Stomach (tissue), 8 donors: ENCODE measurements at regions not wholly inside any gene's neighbourhood (a gene's known extent, or its start where the extent isn't known, plus 50 kb on each side); places are given as distances from the start of the nearest gene placed in this dataset.

Experiments
- DNase-seq, 2 donors: peaks; one replicate each; pipeline versions ENCODE4 v3.0.0 to v3.0.0-alpha.2; 2013 to 2019
- H3K27ac ChIP-seq, 5 donors: fragments of 200-600 bp in 4 of 5; sonication (generic) in 4 of 5; one replicate each; pipeline ENCODE4 v1.5.1; 2013 to 2019; ENCODE audit warnings: mild to moderate bottlenecking in 1 of 5, moderate library complexity in 1 of 5
- H3K27me3 ChIP-seq, 3 donors: fragments of 200-600 bp; sonication (generic); one replicate each; pipeline ENCODE4 v1.5.1; 2017 to 2019; ENCODE audit warnings: mixed run types in 1 of 3
- H3K36me3 ChIP-seq, 4 donors: fragments of 200-600 bp; sonication (generic); 1 replicate in 3 of 4; 2 replicates in 1 of 4; pipeline ENCODE4 v1.5.1; 2016 to 2019
- H3K4me1 ChIP-seq, 4 donors: fragments of 200-600 bp; sonication (generic); one replicate each; pipeline ENCODE4 v1.5.1; 2016 to 2019
- H3K4me3 ChIP-seq, 4 donors: fragments of 200-600 bp; sonication (generic) in 3 of 4; one replicate each; pipeline ENCODE4 v1.5.1; 2016 to 2019; ENCODE audit warnings: mild to moderate bottlenecking in 1 of 4
- H3K9me3 ChIP-seq, 4 donors: fragments of 200-600 bp; sonication (generic); one replicate each; pipeline ENCODE4 v1.5.1; 2016 to 2019
- EP300 ChIP-seq: sonication (generic); formaldehyde crosslinking; IDR thresholded peaks from one replicate; pipeline ENCODE4 v1.6.1; 2017; ENCODE audit warnings: antibody characterized with exemption
- POLR2A ChIP-seq, 4 donors: fragments of 450-650 bp; IDR thresholded peaks; one replicate each; pipeline ENCODE4 v1.6.1; 2016; ENCODE audit warnings: antibody characterized with exemption in 4 of 4, control low read depth in 2 of 4, mild to moderate bottlenecking in 1 of 4, moderate library complexity in 1 of 4
- POLR2AphosphoS5 ChIP-seq, 3 donors: sonication (generic); formaldehyde crosslinking; IDR thresholded peaks; one replicate each; pipeline ENCODE4 v1.6.1; 2016; ENCODE audit warnings: antibody characterized with exemption in 3 of 3
- WGBS, 5 donors: extraction: QIAGEN DNeasy Blood & Tissue Kit in 3 of 5; methylation state at CpG; one replicate each; pipeline versions ENCODE4 v1.1.5 to v1.1.7; 2013 to 2018; 5-methylcytosine and 5-hydroxymethylcytosine counted together
- intact Hi-C: fragments of 100-400 bp; cut with DNase I; formaldehyde crosslinking; loops from one replicate; pipeline ENCODE4 v1.15.1; 2023; ENCODE audit warnings: low total_unique reads
- TF ChIP-seq, protein P1 (sequence below), 7 experiments: fragments of 450-650 bp in 4 of 7; fragments of 200-600 bp in 3 of 7; sonication (generic) in 3 of 7; IDR thresholded peaks; one replicate each; pipeline ENCODE4 v1.5.1; 2016 to 2019; ENCODE audit warnings: antibody characterized with exemption in 7 of 7, control low read depth in 2 of 7, mild to moderate bottlenecking in 1 of 7
- donor health status: healthy with polysubstance abuse.
- donor health status: Bipolar disorder and iron deficiency.
- donor health status: healthy.

- Histone ChIP-seq H3K27ac (no peak overlapping the region), H3K27me3 (peaks cover 0 to 18% (median 0%) of the 10 kb centered on the region in 3 donors), H3K36me3 (no peaks in the 10 kb centered on the region), H3K9me3 (no peaks in the 10 kb centered on the region), H3K4me1 (no peaks in the 10 kb centered on the region), H3K4me3 (no peak overlapping the region)
- intact Hi-C loops: no loop called here
- 20 to 69% (median 30%) methylated on average over 2 to 4 of the region's 4 CpGs for WGBS, 5 donors
- DNase-seq: peak; percentile 76 to 80
- TF ChIP-seq POLR2AphosphoS5 (IDR thresholded peaks at IDR 0.05): no peak
- TF ChIP-seq, protein P1, sequence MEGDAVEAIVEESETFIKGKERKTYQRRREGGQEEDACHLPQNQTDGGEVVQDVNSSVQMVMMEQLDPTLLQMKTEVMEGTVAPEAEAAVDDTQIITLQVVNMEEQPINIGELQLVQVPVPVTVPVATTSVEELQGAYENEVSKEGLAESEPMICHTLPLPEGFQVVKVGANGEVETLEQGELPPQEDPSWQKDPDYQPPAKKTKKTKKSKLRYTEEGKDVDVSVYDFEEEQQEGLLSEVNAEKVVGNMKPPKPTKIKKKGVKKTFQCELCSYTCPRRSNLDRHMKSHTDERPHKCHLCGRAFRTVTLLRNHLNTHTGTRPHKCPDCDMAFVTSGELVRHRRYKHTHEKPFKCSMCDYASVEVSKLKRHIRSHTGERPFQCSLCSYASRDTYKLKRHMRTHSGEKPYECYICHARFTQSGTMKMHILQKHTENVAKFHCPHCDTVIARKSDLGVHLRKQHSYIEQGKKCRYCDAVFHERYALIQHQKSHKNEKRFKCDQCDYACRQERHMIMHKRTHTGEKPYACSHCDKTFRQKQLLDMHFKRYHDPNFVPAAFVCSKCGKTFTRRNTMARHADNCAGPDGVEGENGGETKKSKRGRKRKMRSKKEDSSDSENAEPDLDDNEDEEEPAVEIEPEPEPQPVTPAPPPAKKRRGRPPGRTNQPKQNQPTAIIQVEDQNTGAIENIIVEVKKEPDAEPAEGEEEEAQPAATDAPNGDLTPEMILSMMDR (IDR thresholded peaks at IDR 0.05): peak in 5 of 7 experiments; percentile 50 to 74 (median 57)
Measured at GRCh38 chr16:73196670-73197069, 148.7 kb upstream of the ZFHX3 start.

GRCh38 chr16:73193464-73193863, 145.5 kb upstream of the ZFHX3 start:
- Histone ChIP-seq H3K27ac (no peak overlapping the region), H3K9me3 (no peaks in the 10 kb centered on the region), H3K4me1 (no peaks in the 10 kb centered on the region), H3K36me3 (no peaks in the 10 kb centered on the region), H3K4me3 (no peak overlapping the region), H3K27me3 (peaks cover 0 to 18% (median 0%) of the 10 kb centered on the region in 3 donors)
- DNase-seq: no peak
- 90 to 100% (median 94%) methylated on average over 1 of the region's 1 CpG for WGBS, 5 donors
- intact Hi-C loops: no loop called here
- TF ChIP-seq POLR2A (IDR thresholded peaks at IDR 0.05): no peak
- TF ChIP-seq EP300: no peak
- no peak for TF ChIP-seq POLR2AphosphoS5 (IDR thresholded peaks at IDR 0.05)
- TF ChIP-seq, protein P1 (IDR thresholded peaks at IDR 0.05): no peak

- WGBS, 5 donors: 78 to 89% (median 86%) methylated on average over 19 of the region's 19 CpGs
- Histone ChIP-seq H3K9me3 (no peaks in the 10 kb centered on the region), H3K27ac (no peak overlapping the region), H3K36me3 (no peaks in the 10 kb centered on the region), H3K4me1 (no peaks in the 10 kb centered on the region), H3K27me3 (peaks cover 0 to 18% (median 0%) of the 10 kb centered on the region in 3 donors), H3K4me3 (no peak overlapping the region)
- TF ChIP-seq EP300: no peak
- no peak for TF ChIP-seq POLR2A (IDR thresholded peaks at IDR 0.05)
- TF ChIP-seq, protein P1 (IDR thresholded peaks at IDR 0.05): no peak
- TF ChIP-seq POLR2AphosphoS5 (IDR thresholded peaks at IDR 0.05): no peak
- intact Hi-C loops: no loop called here
- no peak for DNase-seq
Measured at GRCh38 chr16:73192232-73192894, 144.4 kb upstream of the ZFHX3 start.

DNA sequence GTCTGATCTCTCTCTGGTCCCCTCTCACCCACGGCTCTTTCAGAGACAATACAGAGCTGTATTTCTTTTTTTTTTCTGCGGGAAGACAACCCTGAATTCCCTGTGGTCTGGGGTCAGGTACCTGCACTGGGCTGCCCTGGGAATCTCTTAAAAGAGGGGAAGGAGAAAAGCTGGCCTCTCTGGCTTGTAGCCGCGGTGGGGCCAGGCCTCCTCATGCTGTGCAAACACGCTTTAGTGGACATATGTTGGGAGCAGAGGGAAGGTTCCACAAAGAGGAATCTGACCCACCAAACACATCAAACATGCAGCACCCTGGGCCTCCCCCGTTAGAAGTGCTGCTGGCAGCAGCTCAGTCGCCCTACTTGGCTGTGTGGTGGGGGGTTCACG, 143.7 kb upstream of the ZFHX3 start:
- Histone ChIP-seq H3K9me3 (no peaks in the 10 kb centered on the region), H3K36me3 (no peaks in the 10 kb centered on the region), H3K27ac (no peak overlapping the region), H3K4me3 (no peak overlapping the region), H3K4me1 (no peaks in the 10 kb centered on the region), H3K27me3 (peaks cover 0 to 18% (median 0%) of the 10 kb centered on the region in 3 donors)
- TF ChIP-seq EP300: no peak
- no peak for TF ChIP-seq POLR2A (IDR thresholded peaks at IDR 0.05)
- TF ChIP-seq, protein P1 (IDR thresholded peaks at IDR 0.05): no peak
- no peak for TF ChIP-seq POLR2AphosphoS5 (IDR thresholded peaks at IDR 0.05)
- no peak for DNase-seq
- intact Hi-C loops: no loop called here
- WGBS, 5 donors: 58 to 75% (median 65%) methylated on average over 8 of the region's 8 CpGs
